ENCODE measurements at regions not wholly inside any gene's neighbourhood (a gene's known extent, or its start where the extent isn't known, plus 50 kb on each side); places are given as distances from the start of the nearest gene placed in this dataset.

DNA sequence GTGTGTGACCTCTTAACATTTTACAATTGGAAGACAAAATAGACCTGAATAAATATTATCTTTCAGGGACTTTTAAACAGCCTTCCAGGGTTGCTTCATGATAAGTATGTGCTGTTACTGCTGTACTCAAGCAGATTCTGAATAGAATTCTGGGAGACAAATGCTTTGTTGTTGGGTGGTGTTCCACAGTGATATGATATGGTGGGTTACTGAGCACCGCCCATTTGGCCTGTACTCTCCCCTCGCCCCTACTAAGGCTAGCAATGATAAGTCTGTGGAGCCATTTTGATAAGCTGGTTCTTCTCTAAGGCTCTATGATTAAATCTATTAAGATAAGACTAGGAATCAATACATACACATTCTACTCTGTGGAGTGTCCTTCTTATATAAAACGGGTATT, 89.8 kb upstream of the ITGA4 start:
- no peak overlapping the region for H3K4me3 ChIP-seq (ENCODE audit: control insufficient read depth, low read depth, low read length)
- TF ChIP-seq, protein P1, sequence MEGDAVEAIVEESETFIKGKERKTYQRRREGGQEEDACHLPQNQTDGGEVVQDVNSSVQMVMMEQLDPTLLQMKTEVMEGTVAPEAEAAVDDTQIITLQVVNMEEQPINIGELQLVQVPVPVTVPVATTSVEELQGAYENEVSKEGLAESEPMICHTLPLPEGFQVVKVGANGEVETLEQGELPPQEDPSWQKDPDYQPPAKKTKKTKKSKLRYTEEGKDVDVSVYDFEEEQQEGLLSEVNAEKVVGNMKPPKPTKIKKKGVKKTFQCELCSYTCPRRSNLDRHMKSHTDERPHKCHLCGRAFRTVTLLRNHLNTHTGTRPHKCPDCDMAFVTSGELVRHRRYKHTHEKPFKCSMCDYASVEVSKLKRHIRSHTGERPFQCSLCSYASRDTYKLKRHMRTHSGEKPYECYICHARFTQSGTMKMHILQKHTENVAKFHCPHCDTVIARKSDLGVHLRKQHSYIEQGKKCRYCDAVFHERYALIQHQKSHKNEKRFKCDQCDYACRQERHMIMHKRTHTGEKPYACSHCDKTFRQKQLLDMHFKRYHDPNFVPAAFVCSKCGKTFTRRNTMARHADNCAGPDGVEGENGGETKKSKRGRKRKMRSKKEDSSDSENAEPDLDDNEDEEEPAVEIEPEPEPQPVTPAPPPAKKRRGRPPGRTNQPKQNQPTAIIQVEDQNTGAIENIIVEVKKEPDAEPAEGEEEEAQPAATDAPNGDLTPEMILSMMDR (conservative IDR thresholded peaks at IDR 0.05; ENCODE audit: control insufficient read depth, insufficient read depth, low read depth, low read length) = no peak
- DNase-seq (ENCODE audit: low read depth) = no peak

DNA sequence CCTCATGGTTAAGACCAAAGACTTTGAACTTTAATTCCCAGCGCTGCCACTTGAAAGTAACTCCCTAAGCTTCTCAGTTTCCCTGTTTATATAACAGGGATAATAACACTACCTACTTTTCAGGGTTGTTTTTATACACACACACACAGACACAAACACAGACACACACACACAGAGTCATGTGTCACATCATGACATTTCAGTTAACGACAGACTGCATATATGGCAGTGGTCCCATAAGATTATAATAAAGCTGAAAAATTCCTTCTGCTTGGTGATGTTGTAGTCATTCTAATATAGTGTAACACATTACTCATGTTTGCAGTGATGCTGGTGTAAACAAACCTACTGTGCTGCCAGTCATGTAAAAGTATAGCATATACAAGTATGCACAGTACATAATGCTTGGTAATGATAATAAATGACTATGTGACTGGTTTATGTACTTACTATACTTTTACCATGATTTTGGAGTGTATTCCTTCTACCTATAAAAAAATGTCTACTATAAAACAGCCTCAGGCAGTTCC, 89.2 kb upstream of the ITGA4 start:
- no peak for DNase-seq (ENCODE audit: low read depth)
- H3K4me3 ChIP-seq (ENCODE audit: control insufficient read depth, low read depth, low read length) = no peak overlapping the region
- TF ChIP-seq, protein P1 (conservative IDR thresholded peaks at IDR 0.05; ENCODE audit: control insufficient read depth, insufficient read depth, low read depth, low read length) = no peak

DNA sequence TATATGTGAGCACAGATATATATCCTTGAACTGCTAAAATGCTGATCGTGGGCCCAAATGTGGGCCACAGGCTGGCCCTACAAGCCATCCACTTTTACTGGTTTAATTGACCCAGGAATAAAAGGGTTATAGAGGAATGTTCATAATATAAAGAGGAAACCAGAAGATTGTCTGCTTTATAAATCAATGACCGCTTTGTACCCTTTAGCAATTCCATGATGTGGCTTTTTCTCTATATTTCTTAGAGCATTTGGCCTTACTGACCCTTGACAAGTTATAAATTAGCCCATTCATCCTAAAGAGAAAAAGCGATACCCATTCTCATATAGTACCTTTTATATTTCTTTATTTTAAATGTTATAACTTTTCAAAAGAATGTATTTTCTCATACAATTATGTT, 87.1 kb upstream of the ITGA4 start:
- H3K4me3 ChIP-seq (ENCODE audit: control insufficient read depth, low read depth, low read length) = no peak overlapping the region
- no peak for DNase-seq (ENCODE audit: low read depth)
- TF ChIP-seq, protein P1 (conservative IDR thresholded peaks at IDR 0.05; ENCODE audit: control insufficient read depth, insufficient read depth, low read depth, low read length) = no peak

DNA sequence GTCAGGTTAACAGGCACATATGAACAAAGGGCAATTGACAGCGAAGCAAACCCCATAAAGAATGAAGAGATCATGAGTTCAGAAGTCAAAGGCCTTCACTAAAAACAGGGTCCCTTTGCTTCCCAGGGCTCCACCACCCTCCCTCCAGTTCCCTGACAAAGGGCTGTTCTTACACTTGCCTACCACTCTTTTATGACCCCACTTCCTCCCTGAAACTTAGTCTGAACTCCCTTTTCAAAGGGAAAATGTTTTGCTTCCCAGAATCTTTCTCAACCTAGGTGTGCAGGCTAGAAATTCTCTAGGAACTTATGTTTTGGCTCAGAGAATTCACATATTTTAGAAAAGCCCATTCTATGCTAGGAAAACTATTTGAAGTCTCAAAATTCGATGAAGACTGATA, 86.0 kb upstream of the ITGA4 start:
- DNase-seq (ENCODE audit: low read depth) = no peak
- TF ChIP-seq, protein P1 (conservative IDR thresholded peaks at IDR 0.05; ENCODE audit: control insufficient read depth, insufficient read depth, low read depth, low read length) = no peak
- no peak overlapping the region for H3K4me3 ChIP-seq (ENCODE audit: control insufficient read depth, low read depth, low read length)

DNA sequence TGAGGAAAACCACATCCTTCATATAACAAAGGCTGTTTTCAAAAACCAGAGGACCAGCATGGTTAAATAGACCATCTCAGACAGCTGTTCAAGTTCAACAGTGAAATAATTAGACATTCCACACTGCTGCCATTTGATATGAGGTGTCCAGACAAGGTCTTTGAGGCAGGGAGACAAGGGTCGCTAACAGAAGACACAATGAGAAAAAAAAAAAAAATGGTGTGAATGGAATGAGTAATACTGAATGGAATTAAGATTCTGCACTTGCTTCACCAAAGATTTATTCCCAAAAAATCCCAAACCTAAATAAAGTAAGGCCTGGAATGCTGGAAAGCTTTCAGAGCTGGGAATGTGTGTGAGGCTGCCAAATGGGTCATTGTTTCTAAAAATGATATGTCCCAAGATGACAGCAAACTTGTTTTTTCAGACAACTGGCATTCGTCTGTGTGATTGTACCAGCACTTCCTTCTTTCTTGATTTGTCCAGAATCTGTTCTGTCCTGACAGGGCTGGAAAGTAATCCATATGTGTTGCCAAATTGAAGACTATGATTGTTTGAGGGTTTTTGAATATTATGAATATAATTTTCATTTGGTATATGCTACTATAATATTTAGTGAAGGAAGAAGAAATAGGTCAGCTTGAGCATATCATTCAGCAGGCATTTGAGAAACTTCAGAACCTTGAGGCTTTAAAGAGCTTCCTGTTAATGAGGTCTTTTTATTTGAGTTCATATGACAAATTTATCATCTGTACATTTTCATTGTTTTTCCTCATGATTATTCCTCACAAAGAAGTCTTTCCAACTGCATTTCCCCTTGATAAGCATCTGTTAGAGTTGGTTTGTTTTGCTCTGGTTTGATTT, 85.2 kb upstream of the ITGA4 start:
- H3K4me3 ChIP-seq (ENCODE audit: control insufficient read depth, low read depth, low read length) = no peak overlapping the region
- TF ChIP-seq, protein P1 (conservative IDR thresholded peaks at IDR 0.05; ENCODE audit: control insufficient read depth, insufficient read depth, low read depth, low read length) = no peak
- DNase-seq (ENCODE audit: low read depth) = peak; percentile 44

DNA sequence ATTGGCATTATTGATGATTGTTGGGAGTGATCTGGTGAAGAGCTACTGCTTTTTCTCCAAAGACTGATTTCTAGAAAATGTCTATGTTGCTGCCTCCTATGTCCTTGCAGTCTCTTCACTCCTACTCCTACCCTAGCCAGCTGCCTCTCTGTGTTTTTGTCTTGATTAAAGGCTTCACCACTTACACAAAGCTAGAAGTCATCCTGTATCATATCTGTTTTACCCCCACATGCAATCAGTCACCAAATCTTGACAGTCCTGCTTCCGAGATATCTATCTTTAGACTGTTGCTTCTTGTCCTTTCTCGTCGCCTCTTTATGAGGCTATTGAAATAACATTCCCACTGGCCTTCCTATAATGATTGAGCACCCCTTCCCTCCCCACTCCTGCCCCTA, 84.5 kb upstream of the ITGA4 start:
- no peak for DNase-seq (ENCODE audit: low read depth)
- TF ChIP-seq, protein P1 (conservative IDR thresholded peaks at IDR 0.05; ENCODE audit: control insufficient read depth, insufficient read depth, low read depth, low read length) = no peak
- H3K4me3 ChIP-seq (ENCODE audit: control insufficient read depth, low read depth, low read length) = no peak overlapping the region

All from fibroblast of mammary gland (primary cell).